Gastrocnemius medialis (tissue), 4 donors: ENCODE measurements at regions not wholly inside any gene's neighbourhood (a gene's known extent, or its start where the extent isn't known, plus 50 kb on each side); places are given as distances from the start of the nearest gene placed in this dataset.

Experiments
- ATAC-seq, 2 donors: fragments of 150-250 bp; one replicate each; pipeline ENCODE4 v1.9.1; 2016
- DNase-seq, 2 donors: peaks; one replicate each; pipeline ENCODE4 v3.0.0-alpha.2; 2019
- H3K27ac ChIP-seq, 4 donors: fragments of 200-600 bp; sonication (generic); 1 replicate in 1 of 4; 2 replicates in 3 of 4; pipeline ENCODE4 v1.5.1; 2016 to 2018; ENCODE audit warnings: mild to moderate bottlenecking in 2 of 4, moderate library complexity in 1 of 4
- H3K27me3 ChIP-seq, 3 donors: fragments of 200-600 bp; sonication (generic) in 2 of 3; 1 replicate in 1 of 3; 2 replicates in 2 of 3; pipeline versions ENCODE4 v1.5.1 to v1.6.0; 2016 to 2019; ENCODE audit warnings: mild to moderate bottlenecking in 1 of 3, moderate library complexity in 1 of 3
- H3K36me3 ChIP-seq, 2 donors: fragments of 200-600 bp; sonication (generic) in 1 of 2; one replicate each; pipeline ENCODE4 v1.5.1; 2017 to 2018
- H3K4me1 ChIP-seq, 2 donors: fragments of 200-600 bp; sonication (generic) in 1 of 2; one replicate each; pipeline ENCODE4 v1.5.1; 2016 to 2017; ENCODE audit warnings: mild to moderate bottlenecking in 2 of 2
- H3K4me3 ChIP-seq, 4 donors: fragments of 200-600 bp; sonication (generic) in 3 of 4; 1 replicate in 1 of 4; 2 replicates in 3 of 4; pipeline ENCODE4 v1.5.1; 2016 to 2019; ENCODE audit warnings: mild to moderate bottlenecking in 2 of 4
- H3K9me3 ChIP-seq, 3 donors: fragments of 200-600 bp; sonication (generic) in 2 of 3; 1 replicate in 1 of 3; 2 replicates in 2 of 3; pipeline ENCODE4 v1.5.1; 2016 to 2019
- CTCF ChIP-seq, 5 experiments: fragments of 450-650 bp in 3 of 5; fragments of 200-600 bp in 2 of 5; sonication (generic) in 2 of 5; IDR thresholded peaks in 4 of 5; conservative IDR thresholded peaks in 1 of 5; 1 replicate in 4 of 5; 2 replicates in 1 of 5; pipeline ENCODE4 v1.5.1; 2016 to 2019; ENCODE audit warnings: antibody characterized with exemption in 5 of 5, mild to moderate bottlenecking in 3 of 5, moderate library complexity in 3 of 5
- POLR2A ChIP-seq, 2 donors: fragments of 450-650 bp; IDR thresholded peaks; one replicate each; pipeline ENCODE4 v1.6.1; 2017; ENCODE audit warnings: antibody characterized with exemption in 2 of 2, mild to moderate bottlenecking in 2 of 2, moderate library complexity in 2 of 2
- in situ Hi-C, 4 donors: fragments of 200-750 bp; cut with MboI; loops; one replicate each; pipeline versions ENCODE4 v1.15.0 to v1.8.0; 2017; ENCODE audit warnings: low sequenced_read_pairs in 4 of 4
- intact Hi-C: fragments of 100-400 bp; cut with DNase I; formaldehyde crosslinking; loops from one replicate; pipeline ENCODE4 v1.15.1; 2023; ENCODE audit warnings: low total_unique reads

GRCh38 chr5:96196407-96196806 is 234.8 kb upstream of the ELL2 start:
- no peak for DNase-seq
- TF ChIP-seq POLR2A (IDR thresholded peaks at IDR 0.05) = no peak
- Histone ChIP-seq H3K4me1 (no peaks in the 10 kb centered on the region), H3K27ac (no peak overlapping the region), H3K27me3 (no peaks in the 10 kb centered on the region), H3K36me3 (no peaks in the 10 kb centered on the region), H3K4me3 (no peak overlapping the region), H3K9me3 (no peaks in the 10 kb centered on the region)
- intact Hi-C loops (no loop called here), in situ Hi-C loops (no loop called here)
- no peak for ATAC-seq

DNA sequence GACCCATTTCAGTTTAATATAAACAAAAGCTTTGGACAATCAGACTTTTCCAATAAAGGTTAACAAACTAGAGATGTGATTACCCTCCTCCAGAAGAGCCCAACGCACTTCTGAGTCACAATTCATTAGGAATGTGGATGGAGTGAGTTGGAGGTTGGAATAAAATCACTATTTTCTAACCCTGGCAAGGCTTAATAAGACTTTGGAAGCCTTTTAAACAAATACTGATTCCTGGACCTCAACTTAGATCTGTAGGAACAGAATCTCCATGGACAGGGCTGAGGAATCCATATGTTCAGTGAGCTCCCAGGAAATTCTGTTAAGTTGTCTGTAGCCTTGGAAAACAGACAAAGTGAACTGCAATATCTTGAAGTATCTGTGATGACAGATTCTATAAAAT is 233.5 kb upstream of the ELL2 start:
- H3K4me1 ChIP-seq = no peaks in the 10 kb centered on the region
- intact Hi-C loops (no loop called here), in situ Hi-C loops (no loop called here)
- no peak overlapping the region for H3K27ac ChIP-seq
- no peaks in the 10 kb centered on the region for H3K27me3 ChIP-seq
- H3K9me3 ChIP-seq = no peaks in the 10 kb centered on the region
- no peak for TF ChIP-seq POLR2A (IDR thresholded peaks at IDR 0.05)
- no peak for TF ChIP-seq CTCF (IDR thresholded peaks at IDR 0.05 in 4 of 5, conservative IDR thresholded peaks at IDR 0.05 in 1 of 5)
- DNase-seq (no peak), ATAC-seq (no peak)
- H3K4me3 ChIP-seq = no peak overlapping the region
- H3K36me3 ChIP-seq = no peaks in the 10 kb centered on the region

DNA sequence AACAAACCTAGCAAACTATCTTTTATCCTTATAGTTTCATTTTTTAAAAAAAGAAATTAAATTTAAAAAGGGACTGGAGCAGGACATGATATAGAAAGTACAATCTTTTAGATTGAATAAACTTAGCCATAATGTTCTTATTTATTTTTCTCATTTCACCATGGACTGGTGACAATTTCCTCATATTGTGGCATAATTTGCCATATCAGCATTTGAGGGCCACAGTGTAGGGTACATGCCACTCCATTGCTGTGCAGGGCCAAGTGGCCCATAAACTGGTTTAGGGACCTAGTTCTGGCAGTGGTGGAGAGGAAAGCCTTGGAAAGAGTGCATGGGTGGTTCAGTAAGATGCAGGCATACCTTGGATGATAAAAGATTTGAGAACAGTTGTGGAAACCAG is 232.9 kb upstream of the ELL2 start:
- in situ Hi-C loops = no loop called here
- TF ChIP-seq CTCF (IDR thresholded peaks at IDR 0.05 in 4 of 5, conservative IDR thresholded peaks at IDR 0.05 in 1 of 5) (no peak), POLR2A (IDR thresholded peaks at IDR 0.05) (no peak)
- no peaks in the 10 kb centered on the region for H3K9me3 ChIP-seq
- intact Hi-C loops = no loop called here
- no peaks in the 10 kb centered on the region for H3K4me1 ChIP-seq
- no peak overlapping the region for H3K27ac ChIP-seq
- no peaks in the 10 kb centered on the region for H3K27me3 ChIP-seq
- ATAC-seq = no peak
- H3K36me3 ChIP-seq = no peaks in the 10 kb centered on the region
- no peak overlapping the region for H3K4me3 ChIP-seq
- DNase-seq = no peak

GRCh38 chr5:96193946-96194345 is 232.3 kb upstream of the ELL2 start:
- intact Hi-C loops = no loop called here
- H3K4me3 ChIP-seq = no peak overlapping the region
- no peak for TF ChIP-seq POLR2A (IDR thresholded peaks at IDR 0.05)
- TF ChIP-seq CTCF (IDR thresholded peaks at IDR 0.05 in 4 of 5, conservative IDR thresholded peaks at IDR 0.05 in 1 of 5) = no peak
- no peak for ATAC-seq
- no peaks in the 10 kb centered on the region for H3K9me3 ChIP-seq
- no peaks in the 10 kb centered on the region for H3K4me1 ChIP-seq
- H3K27ac ChIP-seq = no peak overlapping the region
- in situ Hi-C loops = no loop called here
- H3K36me3 ChIP-seq = no peaks in the 10 kb centered on the region
- no peak for DNase-seq
- no peaks in the 10 kb centered on the region for H3K27me3 ChIP-seq

- no peak for DNase-seq
- H3K36me3 ChIP-seq = no peaks in the 10 kb centered on the region
- intact Hi-C loops = no loop called here
- no peaks in the 10 kb centered on the region for H3K27me3 ChIP-seq
- H3K4me1 ChIP-seq = no peaks in the 10 kb centered on the region
- no peak overlapping the region for H3K27ac ChIP-seq
- no peaks in the 10 kb centered on the region for H3K9me3 ChIP-seq
- in situ Hi-C loops = no loop called here
- TF ChIP-seq POLR2A (IDR thresholded peaks at IDR 0.05) (no peak), CTCF (IDR thresholded peaks at IDR 0.05 in 4 of 5, conservative IDR thresholded peaks at IDR 0.05 in 1 of 5) (no peak)
- no peak for ATAC-seq
- no peak overlapping the region for H3K4me3 ChIP-seq
These were observed 228.3 kb upstream of the ELL2 start for GRCh38 chr5:96189987-96190386.
